ENCODE measurements at regions not wholly inside any gene's neighbourhood (a gene's known extent, or its start where the extent isn't known, plus 50 kb on each side); places are given as distances from the start of the nearest gene placed in this dataset.
"Not testable (repeated sequence)": the region's sequence is repeated elsewhere in the genome, so short reads cannot be mapped to it uniquely, and the experiment has no call there.

DNA sequence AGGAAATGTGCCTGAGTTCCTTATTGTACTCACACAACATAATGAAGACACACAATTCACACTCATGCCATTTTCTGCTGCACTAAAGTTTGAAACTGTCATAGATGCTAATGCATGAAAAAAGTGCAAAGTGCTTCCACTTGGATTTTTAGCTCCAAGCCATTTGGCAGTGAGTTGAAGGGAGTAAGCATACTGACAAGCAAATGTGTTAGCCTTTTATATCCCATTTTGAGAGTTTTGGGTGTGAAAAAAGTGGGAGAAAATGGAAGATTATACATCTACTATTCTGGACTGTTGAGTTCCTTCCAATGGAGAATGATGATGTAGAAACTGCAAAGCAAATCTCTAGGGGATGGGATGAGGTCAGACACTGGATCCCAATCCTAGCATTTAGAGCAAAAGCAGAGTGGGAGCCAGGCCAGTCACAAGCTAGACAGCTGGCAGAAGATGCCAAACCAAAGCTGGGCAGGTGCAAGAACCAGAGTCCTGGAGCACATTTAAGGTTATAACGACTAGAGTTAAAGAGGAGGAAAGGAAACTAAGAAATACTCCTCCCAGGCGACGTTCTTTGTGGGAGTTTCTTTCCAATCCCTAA is 216.8 kb downstream of the FBXO8 start:
- FAIRE-seq, result no peak

DNA sequence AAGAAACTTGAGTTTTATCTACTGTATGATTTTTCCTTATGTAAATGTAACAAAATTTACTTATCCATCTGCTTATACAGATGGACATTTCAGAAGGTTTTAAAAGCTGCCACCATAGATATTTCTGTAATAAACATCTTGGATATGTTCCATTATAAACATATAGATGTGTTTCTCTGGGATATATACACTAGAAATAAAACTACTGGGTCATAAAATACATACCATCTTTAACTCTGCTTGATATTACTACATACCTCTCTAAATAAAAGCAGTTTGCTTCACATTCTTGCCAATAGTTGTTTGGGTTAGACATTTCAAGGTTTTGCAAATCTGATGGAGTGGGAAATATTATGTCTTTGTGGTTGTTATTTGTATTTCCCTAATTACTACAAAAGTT is 220.6 kb downstream of the FBXO8 start:
- no peak for FAIRE-seq

DNA sequence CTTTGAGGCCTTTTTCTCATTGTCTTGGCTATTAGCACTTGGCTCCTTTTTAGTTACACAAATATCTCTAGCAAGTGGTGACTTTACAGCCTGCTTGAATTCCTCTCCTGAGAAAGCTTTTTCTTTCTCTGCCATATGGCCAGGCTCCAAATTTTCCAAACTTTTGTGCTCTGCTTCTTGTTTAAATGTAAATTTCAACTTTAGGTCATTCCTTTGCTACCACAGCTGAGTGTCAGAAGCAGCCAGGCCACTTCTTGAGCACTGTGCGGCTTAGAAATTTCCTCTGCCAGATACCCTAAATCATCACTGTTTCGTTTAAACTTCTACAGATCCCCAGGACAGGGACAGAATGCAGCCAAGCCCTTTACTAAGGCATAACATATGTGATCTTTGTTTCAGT is 222.4 kb downstream of the FBXO8 start:
- FAIRE-seq, result no peak

DNA sequence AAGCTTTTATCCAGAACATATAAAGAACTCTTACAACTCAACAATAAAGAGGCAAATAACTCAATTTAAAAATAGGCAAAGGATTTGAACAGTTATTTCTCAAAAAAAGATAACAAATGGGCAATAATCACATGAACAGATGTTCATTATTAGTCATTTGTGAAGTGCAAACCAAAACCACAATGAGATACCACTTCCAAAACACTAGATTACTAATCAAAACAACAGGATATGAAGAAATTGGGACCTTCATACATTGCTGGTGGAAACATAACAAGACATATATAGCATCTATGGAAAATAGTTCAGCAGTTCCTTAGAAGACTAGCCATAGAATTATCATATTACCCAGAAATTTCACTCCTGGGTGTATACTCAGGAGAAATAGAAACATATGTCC is 224.6 kb downstream of the FBXO8 start:
- no peak for FAIRE-seq

DNA sequence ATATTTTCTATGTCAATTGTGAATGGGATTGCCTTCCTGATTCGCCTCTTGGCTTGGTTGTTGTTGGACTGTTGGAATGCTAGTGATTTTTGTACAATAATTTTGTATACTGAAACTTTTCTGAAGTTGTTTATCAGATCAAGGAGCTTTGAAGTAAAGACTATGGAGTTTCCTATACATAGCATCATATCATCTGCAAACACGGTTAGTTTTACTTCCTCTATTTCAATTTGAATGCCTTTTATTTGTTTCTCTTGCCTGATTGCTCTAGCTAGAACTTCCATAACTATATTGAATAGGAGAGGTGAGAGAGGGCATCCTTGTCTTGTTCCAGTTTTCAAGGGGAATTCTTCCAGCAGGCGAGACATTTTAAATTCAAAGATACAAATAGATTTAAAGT is 226.5 kb downstream of the FBXO8 start:
- no peak for FAIRE-seq

DNA sequence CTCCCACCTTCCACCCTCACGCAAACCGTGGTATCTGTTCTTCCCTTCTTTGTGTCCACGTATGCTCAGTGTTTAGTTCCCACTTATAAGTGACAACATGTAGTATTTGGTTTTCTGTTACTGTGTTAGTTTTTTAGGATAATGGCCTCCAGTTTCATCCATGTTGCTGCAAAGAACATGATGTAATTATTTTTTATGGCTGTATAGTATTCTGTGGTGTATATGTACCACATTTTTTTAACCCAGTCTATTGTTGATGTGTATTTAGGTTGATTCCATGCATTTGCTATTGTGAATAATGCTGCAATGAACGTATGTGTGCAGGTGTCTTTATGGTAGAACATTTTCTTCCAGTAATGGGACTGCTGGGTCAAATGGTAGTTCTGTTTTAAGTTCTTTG is 228.1 kb downstream of the FBXO8 start:
- no peak for FAIRE-seq

DNA sequence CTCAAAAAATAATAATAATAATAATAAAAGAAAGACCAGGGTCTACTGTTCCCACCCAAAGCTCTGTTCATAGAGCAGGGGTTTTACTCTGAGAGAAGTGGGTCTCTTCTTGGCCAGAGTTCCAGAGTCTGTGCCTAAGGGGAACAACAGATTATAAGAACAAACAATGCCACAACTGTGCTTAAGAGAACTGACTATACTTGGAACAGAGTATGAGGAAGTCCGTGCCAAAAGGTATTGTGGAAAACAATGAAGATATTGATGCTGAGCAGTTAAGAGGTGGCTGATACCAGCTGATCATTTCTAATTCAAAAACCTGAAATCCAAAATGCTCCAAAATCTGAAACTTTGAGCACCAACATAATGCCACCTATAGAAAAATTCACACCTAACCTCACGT is 229.6 kb downstream of the FBXO8 start:
- FAIRE-seq, result no peak

DNA sequence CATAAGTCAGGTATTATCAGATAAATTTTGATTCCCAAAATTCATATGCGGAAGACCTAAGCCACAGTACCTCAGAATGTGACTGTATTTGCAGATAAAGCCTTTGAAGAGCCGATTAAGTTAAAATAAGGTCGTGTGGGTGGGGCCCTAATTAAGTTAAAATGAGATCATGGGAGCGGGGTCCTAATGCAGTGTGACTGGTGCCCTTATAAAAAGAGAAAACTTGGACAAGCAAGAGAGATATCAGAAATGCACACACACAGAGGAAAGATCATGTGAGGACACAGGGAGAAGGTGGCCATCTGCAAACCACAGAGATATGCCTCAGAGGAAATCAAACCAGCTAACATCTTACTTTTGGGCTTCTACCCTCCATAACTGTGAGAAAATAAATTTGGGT is 236.1 kb downstream of the FBXO8 start:
- no peak for FAIRE-seq

DNA sequence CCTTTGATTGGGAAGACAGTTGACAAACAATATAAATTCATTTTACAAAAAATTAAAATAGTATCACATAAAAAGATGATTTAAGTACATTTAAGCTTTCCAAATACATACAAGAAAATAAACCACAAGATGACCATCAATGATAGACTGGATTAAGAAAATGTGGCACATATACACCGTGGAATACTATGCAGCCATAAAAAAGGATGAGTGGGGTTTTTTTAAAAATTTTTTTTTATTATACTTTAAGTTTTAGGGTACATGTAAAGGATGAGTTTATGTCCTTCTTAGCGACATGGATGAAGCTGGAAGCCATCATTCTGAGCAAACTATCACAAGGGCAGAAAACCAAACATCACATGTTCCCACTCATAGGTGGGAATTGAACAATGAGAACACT is 237.6 kb downstream of the FBXO8 start:
- FAIRE-seq, result not testable (repeated sequence)

DNA sequence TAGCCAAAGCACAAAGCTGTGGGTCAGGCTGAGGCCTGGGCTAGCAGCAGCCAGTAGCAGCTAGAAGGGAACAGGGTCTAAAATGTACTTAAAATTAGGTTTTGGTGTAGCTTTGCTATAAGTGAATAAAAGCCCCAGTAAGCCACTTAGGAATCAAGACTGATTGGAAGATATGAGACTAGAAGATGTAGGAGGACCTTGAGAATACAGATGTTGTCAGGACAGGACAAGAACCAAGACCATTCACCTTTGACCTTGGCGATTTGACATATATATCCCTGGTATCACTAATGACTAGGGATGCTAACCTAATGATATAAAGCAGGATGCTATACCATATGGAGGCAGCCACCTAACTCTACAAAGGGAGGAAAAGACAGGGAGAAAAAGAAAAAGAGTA is 238.1 kb downstream of the FBXO8 start:
- no peak for FAIRE-seq

DNA sequence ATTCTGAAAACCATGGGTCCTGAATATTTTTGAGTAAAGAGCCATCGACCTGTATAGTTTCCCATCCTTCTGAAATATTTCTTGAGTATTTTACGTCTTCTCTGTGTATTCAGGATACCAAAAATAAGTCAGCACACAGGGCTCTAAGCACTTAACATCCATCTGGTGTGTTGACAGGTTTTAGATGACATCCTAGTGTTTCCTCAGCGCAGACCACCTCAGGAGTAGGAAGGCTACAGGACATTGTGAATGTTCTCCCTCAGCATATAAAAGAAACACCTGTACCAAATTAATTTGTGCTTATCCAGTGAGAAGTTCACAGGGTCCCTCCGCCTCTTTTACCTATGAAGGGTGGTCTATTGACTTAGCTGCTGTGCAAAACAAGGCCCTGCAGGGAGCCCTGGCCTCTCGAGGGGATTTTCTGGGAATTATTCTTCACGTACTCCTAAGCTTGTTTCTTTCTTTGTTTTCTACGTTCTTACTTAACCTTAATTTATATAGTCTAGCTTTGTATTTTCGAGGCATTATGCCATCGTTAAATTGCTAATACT is 241.8 kb downstream of the FBXO8 start:
- FAIRE-seq, result no peak

DNA sequence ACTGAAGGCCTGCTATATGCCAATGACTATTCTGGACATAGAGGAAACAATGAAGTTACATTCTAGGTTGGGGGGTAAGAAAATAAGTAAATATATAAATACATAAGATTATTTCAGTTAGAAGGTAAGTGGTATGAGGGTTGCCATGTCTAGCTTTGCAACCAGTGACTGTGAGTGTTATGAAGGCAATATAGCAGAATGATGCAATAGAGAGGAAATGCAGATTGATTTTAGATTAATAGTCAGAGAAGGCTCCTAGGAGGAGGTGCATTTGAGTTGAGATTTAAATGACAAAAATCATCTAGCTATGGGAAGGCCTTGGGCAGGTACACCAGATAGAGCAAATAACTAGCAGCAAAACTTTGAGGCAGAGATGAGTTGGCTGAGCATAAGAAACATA is 243.2 kb downstream of the FBXO8 start:
- no peak for FAIRE-seq

DNA sequence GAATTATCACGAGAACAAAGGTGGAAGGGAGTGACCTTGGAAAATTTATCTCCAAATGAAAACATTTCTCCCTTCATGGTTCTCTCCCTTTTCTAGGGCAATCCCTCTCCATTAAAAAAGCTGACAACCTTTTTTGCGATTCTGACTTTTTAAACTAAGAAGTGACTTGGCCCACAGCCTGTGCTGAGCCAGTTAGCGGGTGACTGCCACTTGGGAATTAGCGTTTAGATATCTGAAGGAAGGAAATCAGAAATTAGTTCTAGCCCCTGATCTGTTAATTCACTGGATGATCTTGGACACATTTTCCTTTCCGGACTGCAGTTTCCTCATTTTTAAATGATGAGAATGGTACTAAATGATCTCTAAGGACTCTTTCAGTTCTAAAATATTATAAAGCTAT is 245.0 kb downstream of the FBXO8 start:
- FAIRE-seq, result no peak

DNA sequence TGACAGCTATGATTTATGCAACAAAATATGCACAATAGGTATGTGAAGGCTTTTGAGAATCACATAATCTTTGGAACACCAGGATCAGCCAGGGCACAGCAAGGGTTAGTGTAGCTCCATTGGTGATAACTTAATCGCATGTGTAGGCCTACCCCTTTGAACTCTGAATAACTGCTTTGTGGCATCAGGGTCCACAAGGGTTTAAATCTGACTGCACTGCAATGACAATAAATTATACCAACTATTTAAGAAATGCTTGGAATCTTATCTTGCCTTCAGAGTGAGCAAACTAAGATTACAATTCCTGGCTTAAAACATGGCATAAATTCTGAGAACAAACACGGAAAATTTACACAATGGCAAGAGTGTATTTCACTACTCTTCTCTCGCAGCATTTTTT is 245.8 kb downstream of the FBXO8 start:
- no peak for FAIRE-seq

DNA sequence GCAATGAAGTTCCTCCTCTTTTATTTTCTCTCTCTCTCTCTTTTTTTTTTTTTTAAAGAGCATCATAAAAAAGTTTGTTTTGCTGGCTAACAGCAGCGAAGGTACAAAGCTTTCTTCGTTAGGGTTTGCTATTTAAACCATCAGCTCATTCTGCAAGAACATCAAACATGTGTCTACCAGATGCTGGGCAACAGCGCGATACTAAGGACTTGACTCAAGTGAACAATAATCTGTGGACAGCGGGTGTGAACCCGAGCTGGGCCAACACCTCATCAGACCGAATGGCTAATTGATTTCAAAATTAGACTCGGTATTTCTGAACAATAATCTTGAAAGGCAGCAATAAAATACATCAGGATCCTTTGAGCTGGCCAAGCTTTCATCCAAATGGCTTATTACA is 246.4 kb downstream of the FBXO8 start:
- no peak for FAIRE-seq

DNA sequence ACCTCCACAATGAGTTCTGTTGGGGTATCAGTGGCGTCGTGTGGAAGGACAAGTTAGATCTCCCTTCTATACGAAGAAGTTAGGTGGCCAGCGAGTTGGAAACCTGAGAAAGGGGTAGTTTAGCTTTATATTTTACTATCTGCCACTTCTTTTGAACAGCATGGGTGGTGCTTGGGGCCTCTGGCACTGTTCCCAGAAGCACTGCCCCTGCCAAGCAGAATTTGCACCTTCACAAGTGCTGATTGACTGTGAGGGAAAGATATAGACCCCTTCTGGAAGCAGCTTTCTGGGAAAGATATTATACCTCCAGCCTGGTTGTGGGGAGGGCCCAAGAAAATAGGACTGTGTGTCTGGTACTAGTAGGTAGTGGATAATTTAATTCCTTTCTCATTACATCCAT is 246.9 kb downstream of the FBXO8 start:
- FAIRE-seq, result no peak

DNA sequence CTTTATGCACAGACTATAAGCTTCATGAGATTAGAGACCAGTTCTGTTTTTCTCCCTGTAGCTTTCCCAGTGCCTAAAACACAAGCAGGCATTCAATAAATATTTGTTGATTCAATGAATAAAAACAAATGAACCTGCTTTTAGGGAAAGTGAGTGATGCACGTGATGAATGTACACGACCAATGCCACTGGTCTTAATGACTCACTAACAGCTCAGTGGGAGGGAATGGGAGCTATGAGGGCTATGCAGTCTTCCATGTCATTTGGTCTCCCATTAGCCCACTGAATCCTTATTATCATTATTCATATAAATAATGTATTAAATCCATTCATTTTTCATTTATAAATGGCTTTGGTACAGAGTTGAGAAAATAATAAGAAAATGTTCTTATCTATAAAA is 247.4 kb downstream of the FBXO8 start:
- no peak for FAIRE-seq

DNA sequence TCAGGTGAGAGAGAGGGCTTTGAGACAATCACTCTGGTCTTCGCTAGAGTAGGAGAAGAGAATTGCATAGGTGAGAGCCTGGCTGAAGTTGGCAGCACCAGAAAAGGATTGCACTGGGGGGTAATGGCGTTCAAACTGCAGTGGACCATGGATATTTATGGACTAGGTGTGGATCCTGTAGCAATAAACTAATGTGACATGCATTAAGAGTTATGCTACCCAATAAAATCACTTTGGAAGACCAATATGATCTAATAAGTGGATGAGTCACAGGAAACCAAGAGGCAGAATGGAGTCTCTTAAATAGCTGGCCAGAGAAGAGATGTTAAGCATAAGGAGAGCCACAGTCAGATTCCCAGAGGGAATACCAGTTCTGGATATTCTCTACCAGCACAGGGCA is 259.8 kb downstream of the FBXO8 start:
- no peak for FAIRE-seq

DNA sequence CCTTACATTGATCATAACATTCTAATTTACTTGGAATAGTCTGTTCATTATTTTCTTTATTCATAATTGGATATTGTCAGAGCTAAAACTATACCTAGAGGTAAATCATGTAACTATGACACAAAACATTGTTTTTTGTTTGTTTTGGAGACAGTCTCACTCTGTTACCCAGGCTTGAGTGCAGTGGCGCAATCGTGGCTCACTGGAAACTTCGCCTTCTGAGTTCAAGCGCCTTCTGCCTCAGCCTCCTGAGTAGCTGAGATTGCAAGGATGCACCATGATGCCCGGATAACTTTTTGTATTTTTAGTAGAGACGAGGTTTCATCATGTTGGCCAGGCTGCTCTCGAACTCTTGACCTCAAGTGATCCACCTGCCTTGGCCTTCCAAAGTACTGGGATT is 265.2 kb downstream of the FBXO8 start:
- FAIRE-seq, result no peak

DNA sequence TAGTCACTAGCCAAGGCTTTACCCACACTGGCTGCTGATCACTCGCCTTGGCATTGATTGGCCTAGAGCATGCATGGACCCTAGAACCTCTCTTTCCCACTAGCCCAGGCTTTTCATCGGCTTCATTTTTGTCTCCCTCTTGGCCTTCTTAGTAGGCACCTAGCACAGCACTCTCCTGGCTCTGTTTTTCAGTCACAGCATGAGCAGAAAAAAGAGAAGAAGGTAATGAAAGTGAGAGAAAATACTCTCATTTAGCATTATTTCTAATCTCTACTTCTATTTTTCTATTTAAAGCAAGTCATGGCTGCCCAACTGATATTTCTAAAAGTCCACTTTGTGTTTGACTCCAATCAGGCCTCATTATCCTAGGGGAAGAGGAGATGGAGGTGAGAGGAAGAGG is 267.2 kb downstream of the FBXO8 start:
- no peak for FAIRE-seq

DNA sequence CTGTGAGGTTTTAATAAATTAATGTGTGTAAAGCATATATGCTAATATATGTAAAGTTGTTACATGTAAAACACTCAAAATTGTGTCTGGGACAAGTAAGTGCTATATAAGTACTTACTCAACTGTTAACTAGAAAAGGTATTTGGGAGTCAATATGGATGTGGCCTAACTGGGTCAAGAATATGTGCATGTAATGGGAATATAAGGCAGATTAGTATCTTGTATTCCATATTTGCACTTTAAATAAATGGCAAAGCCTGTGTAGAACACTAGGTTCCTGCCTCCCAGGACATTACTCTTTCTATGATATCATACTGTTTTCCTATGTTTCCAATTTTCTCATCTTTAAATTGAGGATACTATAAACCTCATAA is 270.6 kb downstream of the FBXO8 start:
- FAIRE-seq, result no peak

DNA sequence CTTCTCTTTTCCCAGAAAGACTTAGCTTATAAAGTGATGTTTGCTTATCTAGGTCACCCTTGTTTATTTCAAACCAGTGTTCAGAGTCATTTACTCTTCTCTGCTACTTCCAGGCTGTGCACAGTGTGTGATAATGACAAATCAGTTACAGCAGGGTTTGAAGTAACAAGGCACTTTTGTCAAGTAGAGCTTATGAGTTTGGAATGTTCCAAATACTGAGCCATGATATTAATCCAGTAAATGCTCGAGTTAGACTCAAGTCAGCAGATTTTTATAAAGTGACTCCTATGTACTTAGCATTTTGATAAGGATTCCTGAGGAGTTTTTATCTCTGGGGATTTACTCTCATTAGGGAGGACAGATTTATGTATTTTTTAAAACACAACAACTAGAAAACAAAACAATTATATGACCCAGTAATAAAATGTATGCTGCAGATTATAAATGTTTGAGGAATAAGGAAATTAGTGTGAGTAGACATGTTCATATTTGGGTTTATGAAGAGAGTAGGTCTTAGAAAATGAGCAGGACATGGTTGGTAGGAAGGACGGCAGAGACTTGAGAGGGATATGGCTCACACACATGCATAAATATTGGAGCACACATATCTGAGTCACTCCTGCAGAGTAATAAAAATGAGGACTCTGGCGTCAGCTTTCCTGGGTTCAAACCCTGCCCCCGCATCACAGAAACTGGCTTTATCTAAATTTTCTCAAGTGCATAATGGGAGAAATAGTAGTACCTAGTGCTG is 271.2 kb downstream of the FBXO8 start:
- FAIRE-seq, result no peak

DNA sequence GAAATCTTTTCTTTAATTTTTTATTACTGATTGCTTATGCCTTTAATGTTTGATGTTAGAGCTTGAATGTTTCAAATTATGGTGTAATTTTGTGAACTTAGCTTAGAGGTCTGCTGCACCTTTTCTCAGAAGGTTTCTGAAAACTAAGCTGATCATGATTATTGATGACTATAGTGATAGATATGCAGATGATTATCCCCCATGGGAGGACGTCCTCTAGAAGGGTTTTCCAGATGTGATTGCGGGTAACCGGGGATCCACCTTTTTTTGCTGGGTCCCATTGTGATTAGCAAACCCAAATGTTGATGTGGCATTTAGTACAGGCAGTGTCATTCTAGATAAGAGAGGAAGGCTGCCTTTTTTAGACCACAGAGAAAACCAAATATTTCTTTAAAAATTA is 272.9 kb downstream of the FBXO8 start:
- no peak for FAIRE-seq

DNA sequence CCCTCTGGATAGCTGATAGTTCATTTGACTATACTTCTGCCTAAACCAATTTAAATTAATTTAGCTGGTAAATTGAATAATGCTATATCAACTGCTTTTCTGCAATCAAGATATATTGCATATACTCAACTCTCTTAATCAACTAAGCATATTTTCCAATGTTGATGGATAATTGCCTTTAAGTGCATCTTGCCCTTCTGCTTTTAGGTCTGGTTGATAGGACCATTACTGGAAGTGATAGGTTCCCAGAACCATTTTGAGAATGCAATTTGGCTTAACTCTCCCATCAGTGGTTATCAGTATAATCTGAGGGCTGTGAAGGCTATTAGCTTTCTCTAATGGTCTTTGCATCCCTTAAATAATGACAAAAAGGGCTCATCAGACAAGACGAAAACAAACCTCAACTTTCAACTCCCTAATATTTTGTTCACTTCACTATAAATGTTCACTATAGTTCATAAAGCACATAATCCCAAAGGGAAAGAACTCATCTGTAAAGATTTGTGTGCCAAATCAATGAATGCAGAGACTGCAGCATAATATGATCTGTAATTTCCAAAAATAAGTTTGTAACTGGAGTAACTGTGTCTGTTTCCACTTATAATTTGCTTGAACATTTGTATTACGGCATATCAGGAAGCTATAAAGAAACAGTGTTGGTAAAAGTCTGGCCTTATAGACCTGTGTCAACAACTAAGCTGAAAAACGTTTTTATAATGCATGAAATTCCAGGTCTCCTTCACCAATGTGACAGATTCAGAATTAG is 273.6 kb downstream of the FBXO8 start:
- FAIRE-seq, result no peak

Measured in islet of Langerhans (tissue), 1 donor.